ENCODE measurements at regions not wholly inside any gene's neighbourhood (a gene's known extent, or its start where the extent isn't known, plus 50 kb on each side); places are given as distances from the start of the nearest gene placed in this dataset.

GRCh38 chr7:46218461-46219200 lies 297.6 kb upstream of the IGFBP3 start:
- DNase-seq (ENCODE audit: low read depth), result no peak
- in situ Hi-C loops (cut with HindIII; ENCODE audit: low pct_unique_long_range_greater_than_20kb, low sequenced_read_pairs), result no loop called here

GRCh38 chr7:46215987-46216567 lies 295.0 kb upstream of the IGFBP3 start:
- no peak for DNase-seq (ENCODE audit: low read depth)
- in situ Hi-C loops (cut with HindIII; ENCODE audit: low pct_unique_long_range_greater_than_20kb, low sequenced_read_pairs), result no loop called here

- in situ Hi-C loops (cut with HindIII; ENCODE audit: low pct_unique_long_range_greater_than_20kb, low sequenced_read_pairs), result no loop called here
- no peak for DNase-seq (ENCODE audit: low read depth)
These were observed 293.5 kb upstream of the IGFBP3 start for GRCh38 chr7:46214526-46214925.

GRCh38 chr7:46213154-46213537 lies 292.1 kb upstream of the IGFBP3 start:
- in situ Hi-C loops (cut with HindIII; ENCODE audit: low pct_unique_long_range_greater_than_20kb, low sequenced_read_pairs), result no loop called here
- no peak for DNase-seq (ENCODE audit: low read depth)

GRCh38 chr7:46212425-46213153 lies 291.5 kb upstream of the IGFBP3 start:
- in situ Hi-C loops (cut with HindIII; ENCODE audit: low pct_unique_long_range_greater_than_20kb, low sequenced_read_pairs), result no loop called here

GRCh38 chr7:46210467-46210866 lies 289.4 kb upstream of the IGFBP3 start:
- no peak for DNase-seq (ENCODE audit: low read depth)
- in situ Hi-C loops (cut with HindIII; ENCODE audit: low pct_unique_long_range_greater_than_20kb, low sequenced_read_pairs), result no loop called here

More at GRCh38 chr7:46212425-46213153, 291.5 kb upstream of the IGFBP3 start:
- no peak for DNase-seq (ENCODE audit: low read depth)

GRCh38 chr7:46209611-46210388 lies 288.7 kb upstream of the IGFBP3 start:
- in situ Hi-C loops (cut with HindIII; ENCODE audit: low pct_unique_long_range_greater_than_20kb, low sequenced_read_pairs), result no loop called here
- no peak for DNase-seq (ENCODE audit: low read depth)

GRCh38 chr7:46208635-46209525 lies 287.8 kb upstream of the IGFBP3 start:
- in situ Hi-C loops (cut with HindIII; ENCODE audit: low pct_unique_long_range_greater_than_20kb, low sequenced_read_pairs), result no loop called here
- no peak for DNase-seq (ENCODE audit: low read depth)

- in situ Hi-C loops (cut with HindIII; ENCODE audit: low pct_unique_long_range_greater_than_20kb, low sequenced_read_pairs), result no loop called here
- peak; percentile 40 for DNase-seq (ENCODE audit: low read depth)
These were observed 287.0 kb upstream of the IGFBP3 start for GRCh38 chr7:46207931-46208634.

- peak; percentile 71 for DNase-seq (ENCODE audit: low read depth)
- in situ Hi-C loops (cut with HindIII; ENCODE audit: low pct_unique_long_range_greater_than_20kb, low sequenced_read_pairs), result no loop called here
These were observed 285.5 kb upstream of the IGFBP3 start for GRCh38 chr7:46206476-46207060.

GRCh38 chr7:46205478-46205877 lies 284.4 kb upstream of the IGFBP3 start:
- peak; percentile 25 for DNase-seq (ENCODE audit: low read depth)
- in situ Hi-C loops (cut with HindIII; ENCODE audit: low pct_unique_long_range_greater_than_20kb, low sequenced_read_pairs), result no loop called here

GRCh38 chr7:46203926-46204325 lies 282.9 kb upstream of the IGFBP3 start:
- no peak for DNase-seq (ENCODE audit: low read depth)
- in situ Hi-C loops (cut with HindIII; ENCODE audit: low pct_unique_long_range_greater_than_20kb, low sequenced_read_pairs), result no loop called here

GRCh38 chr7:46202379-46202778 lies 281.3 kb upstream of the IGFBP3 start:
- in situ Hi-C loops (cut with HindIII; ENCODE audit: low pct_unique_long_range_greater_than_20kb, low sequenced_read_pairs), result no loop called here
- DNase-seq (ENCODE audit: low read depth), result no peak

GRCh38 chr7:46201961-46202360 lies 280.9 kb upstream of the IGFBP3 start:
- peak; percentile 23 for DNase-seq (ENCODE audit: low read depth)
- in situ Hi-C loops (cut with HindIII; ENCODE audit: low pct_unique_long_range_greater_than_20kb, low sequenced_read_pairs), result no loop called here

GRCh38 chr7:46198701-46199100 lies 277.6 kb upstream of the IGFBP3 start:
- no peak for DNase-seq (ENCODE audit: low read depth)
- in situ Hi-C loops (cut with HindIII; ENCODE audit: low pct_unique_long_range_greater_than_20kb, low sequenced_read_pairs), result no loop called here

GRCh38 chr7:46197785-46198540 lies 276.9 kb upstream of the IGFBP3 start:
- in situ Hi-C loops (cut with HindIII; ENCODE audit: low pct_unique_long_range_greater_than_20kb, low sequenced_read_pairs), result no loop called here
- DNase-seq (ENCODE audit: low read depth), result no peak

All from Caki2 (cell line).